Stimulated activated CD8-positive, alpha-beta memory T cell treated with anti-CD3 and anti-CD28 coated beads, Interleukin-4, amount 100 ng/mL, for 4 hours (primary cell): ENCODE measurements at regions not wholly inside any gene's neighbourhood (a gene's known extent, or its start where the extent isn't known, plus 50 kb on each side); places are given as distances from the start of the nearest gene placed in this dataset.

Experiments
- DNase-seq, 2 donors: peaks; one replicate each; pipeline ENCODE4 v3.0.0-alpha.2; 2020; ENCODE audit warnings: low read depth in 2 of 2, low spot score in 1 of 2

- no peak for DNase-seq
These were observed 179.0 kb upstream of the ADO start for GRCh38 chr10:62625484-62625883.

- DNase-seq, result no peak
These were observed 178.4 kb upstream of the ADO start for GRCh38 chr10:62626079-62626478.

GRCh38 chr10:62626817-62627216 is 177.7 kb upstream of the ADO start:
- DNase-seq, result no peak

- DNase-seq, result no peak
These were observed 176.5 kb upstream of the ADO start for GRCh38 chr10:62627983-62628382.

GRCh38 chr10:62631241-62631640 is 173.3 kb upstream of the ADO start:
- no peak for DNase-seq

- peak; percentile 30 to 57 for DNase-seq
These were observed 172.3 kb upstream of the ADO start for GRCh38 chr10:62632071-62632809.

- no peak for DNase-seq
These were observed 170.5 kb upstream of the ADO start for GRCh38 chr10:62633976-62634375.

- no peak for DNase-seq
These were observed 169.9 kb upstream of the ADO start for GRCh38 chr10:62634576-62634975.

GRCh38 chr10:62635127-62635526 is 169.4 kb upstream of the ADO start:
- no peak for DNase-seq

- DNase-seq, result no peak
These were observed 167.7 kb upstream of the ADO start for GRCh38 chr10:62636825-62637248.

GRCh38 chr10:62637249-62638061 is 167.1 kb upstream of the ADO start:
- peak; percentile 29 to 53 for DNase-seq

- no peak for DNase-seq
These were observed 166.4 kb upstream of the ADO start for GRCh38 chr10:62638062-62638477.

- no peak for DNase-seq
These were observed 165.4 kb upstream of the ADO start for GRCh38 chr10:62639144-62639543.

GRCh38 chr10:62640411-62640810 is 164.1 kb upstream of the ADO start:
- DNase-seq, result no peak

- DNase-seq, result no peak
These were observed 160.6 kb upstream of the ADO start for GRCh38 chr10:62643606-62644587.

- no peak for DNase-seq
These were observed 157.0 kb upstream of the ADO start for GRCh38 chr10:62647375-62648092.

- DNase-seq, result no peak
These were observed 155.6 kb upstream of the ADO start for GRCh38 chr10:62648921-62649320.

GRCh38 chr10:62650411-62650810 is 154.1 kb upstream of the ADO start:
- no peak for DNase-seq

GRCh38 chr10:62651341-62651740 is 153.2 kb upstream of the ADO start:
- DNase-seq, result no peak

GRCh38 chr10:62652114-62652513 is 152.4 kb upstream of the ADO start:
- DNase-seq, result no peak

GRCh38 chr10:62652564-62652963 is 152.0 kb upstream of the ADO start:
- DNase-seq, result no peak
